Duodenal mucosa (tissue), 2 donors: ENCODE measurements at regions not wholly inside any gene's neighbourhood (a gene's known extent, or its start where the extent isn't known, plus 50 kb on each side); places are given as distances from the start of the nearest gene placed in this dataset.

Experiments used
- H3K27ac ChIP-seq: one replicate; pipeline ENCODE4 v1.7.0; 2013; ENCODE audit warnings: low read depth, low read length
- H3K27me3 ChIP-seq, 2 donors: one replicate each; pipeline ENCODE4 v1.7.0; 2013; ENCODE audit warnings: low read length in 2 of 2, control low read depth in 1 of 2; ENCODE audit not compliant: insufficient read depth in 2 of 2, control insufficient read depth in 1 of 2
- H3K36me3 ChIP-seq, 2 donors: one replicate each; pipeline ENCODE4 v1.7.0; 2013; ENCODE audit warnings: low read length in 2 of 2, control low read depth in 1 of 2; ENCODE audit not compliant: insufficient read depth in 2 of 2, control insufficient read depth in 1 of 2
- H3K4me1 ChIP-seq, 2 donors: one replicate each; pipeline ENCODE4 v1.7.0; 2013; ENCODE audit warnings: low read length in 2 of 2, control low read depth in 1 of 2; ENCODE audit not compliant: insufficient read depth in 2 of 2, control insufficient read depth in 1 of 2
- H3K4me3 ChIP-seq, 2 donors: one replicate each; pipeline ENCODE4 v1.7.0; 2013; ENCODE audit warnings: low read length in 2 of 2, low read depth in 1 of 2
- H3K9ac ChIP-seq, 2 donors: one replicate each; pipeline ENCODE4 v1.7.0; 2013; ENCODE audit warnings: low read length in 2 of 2, low read depth in 1 of 2
- H3K9me3 ChIP-seq, 2 donors: one replicate each; pipeline ENCODE4 v1.7.0; 2013; ENCODE audit warnings: low read length in 2 of 2, control low read depth in 1 of 2; ENCODE audit not compliant: control insufficient read depth in 1 of 2

GRCh38 chr20:22216984-22217383 is 367.4 kb downstream of the FOXA2 start:
- no peaks in the 10 kb centered on the region for H3K4me1 ChIP-seq
- no peaks in the 10 kb centered on the region for H3K36me3 ChIP-seq
- H3K27ac ChIP-seq: no peak overlapping the region
- peaks cover 0 to 4% of the 10 kb centered on the region in 2 donors for H3K27me3 ChIP-seq
- H3K4me3 ChIP-seq: no peak overlapping the region
- no peak overlapping the region for H3K9ac ChIP-seq
- H3K9me3 ChIP-seq: no peaks in the 10 kb centered on the region

DNA sequence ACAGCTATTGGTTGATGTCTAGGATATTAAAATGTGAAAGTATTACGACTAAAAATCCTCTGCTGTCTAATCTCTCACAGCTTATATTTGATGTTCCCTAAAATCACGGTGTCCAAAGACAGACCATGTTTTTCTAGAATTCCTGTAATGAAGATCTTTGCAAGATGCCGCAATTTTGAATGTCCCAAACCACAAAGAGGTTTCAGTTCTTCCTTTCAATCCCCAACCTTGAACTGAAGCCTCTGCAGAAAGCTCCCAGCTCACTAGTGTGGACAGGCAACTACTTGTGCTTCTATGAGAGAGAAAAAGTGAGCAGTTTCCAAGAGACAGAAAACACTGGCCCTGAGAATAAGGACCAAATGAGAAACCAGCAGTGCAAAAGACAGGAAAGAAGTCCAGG is 370.1 kb downstream of the FOXA2 start:
- Histone ChIP-seq H3K27ac (no peak overlapping the region), H3K36me3 (no peaks in the 10 kb centered on the region), H3K4me3 (no peak overlapping the region), H3K9me3 (no peaks in the 10 kb centered on the region), H3K4me1 (no peaks in the 10 kb centered on the region), H3K27me3 (peaks cover 0 to 4% of the 10 kb centered on the region in 2 donors), H3K9ac (no peak overlapping the region)

- Histone ChIP-seq H3K9ac (no peak overlapping the region), H3K27ac (no peak overlapping the region), H3K36me3 (no peaks in the 10 kb centered on the region), H3K27me3 (peaks cover 0 to 4% of the 10 kb centered on the region in 2 donors), H3K4me1 (no peaks in the 10 kb centered on the region), H3K9me3 (no peaks in the 10 kb centered on the region), H3K4me3 (no peak overlapping the region)
These were observed 371.1 kb downstream of the FOXA2 start for GRCh38 chr20:22213271-22213670.

GRCh38 chr20:22207280-22207679 is 377.1 kb downstream of the FOXA2 start:
- Histone ChIP-seq H3K4me1 (no peaks in the 10 kb centered on the region), H3K36me3 (no peaks in the 10 kb centered on the region), H3K27me3 (no peaks in the 10 kb centered on the region), H3K9me3 (no peaks in the 10 kb centered on the region), H3K4me3 (no peak overlapping the region), H3K9ac (no peak overlapping the region), H3K27ac (no peak overlapping the region)

GRCh38 chr20:22204801-22205200 is 379.6 kb downstream of the FOXA2 start:
- Histone ChIP-seq H3K36me3 (no peaks in the 10 kb centered on the region), H3K9ac (no peak overlapping the region), H3K4me3 (no peak overlapping the region), H3K27ac (no peak overlapping the region), H3K4me1 (no peaks in the 10 kb centered on the region), H3K9me3 (no peaks in the 10 kb centered on the region), H3K27me3 (no peaks in the 10 kb centered on the region)

GRCh38 chr20:22182148-22182547 is 402.2 kb downstream of the FOXA2 start:
- Histone ChIP-seq H3K36me3 (no peaks in the 10 kb centered on the region), H3K4me3 (no peak overlapping the region), H3K4me1 (no peaks in the 10 kb centered on the region)

DNA sequence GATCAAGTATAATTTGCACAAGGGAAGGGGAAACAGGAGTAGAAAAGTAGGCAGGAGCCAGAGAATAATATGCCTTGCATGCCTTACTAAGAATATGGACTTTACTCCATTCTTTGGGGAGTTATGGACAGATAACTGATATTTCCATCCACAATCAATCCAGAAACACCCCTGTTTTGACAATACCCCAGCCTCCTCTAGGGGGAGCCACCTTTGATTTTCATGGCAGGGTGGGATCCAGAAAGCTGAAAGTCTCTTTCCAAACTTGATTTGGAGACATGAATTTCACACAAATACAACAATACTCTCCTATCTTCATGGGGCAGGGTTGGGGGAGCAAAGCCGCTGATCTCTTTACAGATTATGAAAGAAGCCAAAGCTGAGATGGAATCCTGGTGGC is 404.1 kb downstream of the FOXA2 start:
- H3K27me3 ChIP-seq: no peaks in the 10 kb centered on the region
- H3K9me3 ChIP-seq: no peaks in the 10 kb centered on the region
- H3K9ac ChIP-seq: no peak overlapping the region
- no peaks in the 10 kb centered on the region for H3K4me1 ChIP-seq
- H3K27ac ChIP-seq: no peak overlapping the region
- H3K4me3 ChIP-seq: no peak overlapping the region
- no peaks in the 10 kb centered on the region for H3K36me3 ChIP-seq

More at GRCh38 chr20:22182148-22182547, 402.2 kb downstream of the FOXA2 start:
- Histone ChIP-seq H3K9ac (no peak overlapping the region), H3K9me3 (no peaks in the 10 kb centered on the region), H3K27ac (no peak overlapping the region), H3K27me3 (no peaks in the 10 kb centered on the region)

GRCh38 chr20:22160101-22160652 is 424.2 kb downstream of the FOXA2 start:
- Histone ChIP-seq H3K9ac (no peak overlapping the region), H3K36me3 (no peaks in the 10 kb centered on the region), H3K4me3 (no peak overlapping the region), H3K9me3 (no peaks in the 10 kb centered on the region), H3K27me3 (peaks cover 1 to 4% of the 10 kb centered on the region in 2 donors), H3K4me1 (peaks cover 0 to 25% of the 10 kb centered on the region in 2 donors), H3K27ac (no peak overlapping the region)

DNA sequence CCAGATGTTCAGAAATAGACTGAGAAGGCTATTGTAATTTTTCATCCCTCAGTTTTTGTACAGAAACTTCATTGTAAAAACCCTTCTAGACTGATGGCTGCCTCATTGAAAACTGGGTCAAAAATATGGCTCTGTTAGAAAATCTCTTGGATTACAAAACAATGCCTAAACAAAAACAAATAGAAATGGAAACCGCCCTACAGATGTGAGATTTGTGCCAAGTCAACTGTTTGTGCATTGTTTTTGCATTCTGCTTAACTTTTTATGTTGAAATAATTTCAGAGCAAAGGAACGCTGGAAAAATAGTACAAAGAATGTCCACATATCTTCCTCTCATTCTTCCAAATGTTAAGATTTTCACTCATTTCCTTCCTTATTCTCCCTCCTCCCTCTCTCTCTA is 425.1 kb downstream of the FOXA2 start:
- H3K36me3 ChIP-seq: no peaks in the 10 kb centered on the region
- peaks cover 0 to 24% of the 10 kb centered on the region in 2 donors for H3K4me1 ChIP-seq
- no peak overlapping the region for H3K9ac ChIP-seq
- no peak overlapping the region for H3K27ac ChIP-seq
- no peak overlapping the region for H3K4me3 ChIP-seq
- H3K27me3 ChIP-seq: peaks cover 3 to 4% of the 10 kb centered on the region in 2 donors
- no peaks in the 10 kb centered on the region for H3K9me3 ChIP-seq

DNA sequence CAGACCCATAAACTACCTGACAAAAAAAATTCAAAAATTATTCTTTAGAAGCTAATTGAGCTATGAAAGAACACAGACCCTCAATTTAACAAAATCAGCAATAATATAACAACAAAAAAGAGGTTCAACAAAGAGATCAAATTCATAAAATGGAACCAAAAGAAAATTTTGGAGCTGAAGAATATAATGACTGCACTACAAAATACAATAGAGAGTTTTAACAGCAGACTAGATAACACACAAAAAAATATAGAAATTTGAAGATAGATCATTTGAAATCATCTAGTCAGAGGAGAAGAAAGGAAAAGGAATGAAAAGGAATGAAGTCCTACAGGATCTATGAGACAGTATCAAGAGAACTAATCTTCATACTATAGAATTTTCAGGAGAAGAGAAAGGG is 422.1 kb downstream of the PAX1 start:
- no peak overlapping the region for H3K27ac ChIP-seq
- H3K4me3 ChIP-seq: no peak overlapping the region
- H3K4me1 ChIP-seq: no peaks in the 10 kb centered on the region
- H3K27me3 ChIP-seq: no peaks in the 10 kb centered on the region
- peaks cover 11 to 17% of the 10 kb centered on the region in 2 donors for H3K9me3 ChIP-seq
- H3K9ac ChIP-seq: no peak overlapping the region
- H3K36me3 ChIP-seq: no peaks in the 10 kb centered on the region
